Neuronal stem cell (in vitro differentiated cells): ENCODE measurements at regions not wholly inside any gene's neighbourhood (a gene's known extent, or its start where the extent isn't known, plus 50 kb on each side); places are given as distances from the start of the nearest gene placed in this dataset.

Source experiments
- DNase-seq: peaks from one replicate; pipeline ENCODE4 v3.0.0-alpha.2; 2013; ENCODE audit warnings: low spot score
- H2AFZ ChIP-seq: one replicate; pipeline ENCODE4 v1.6.1; 2013; ENCODE audit warnings: mild to moderate bottlenecking, low read length, inconsistent platforms
- H2AK5ac ChIP-seq: 2 replicates; pipeline ENCODE4 v1.6.1; 2013; ENCODE audit warnings: low read depth, mild to moderate bottlenecking, inconsistent platforms, low read length, moderate library complexity, mixed read lengths
- H2BK120ac ChIP-seq: 2 replicates; pipeline ENCODE4 v1.6.1; 2013; ENCODE audit warnings: low read depth, mild to moderate bottlenecking, inconsistent platforms, low read length, moderate library complexity, mixed read lengths
- H2BK12ac ChIP-seq: one replicate; pipeline ENCODE4 v1.6.1; 2013; ENCODE audit warnings: low read length, inconsistent platforms
- H2BK15ac ChIP-seq: 2 replicates; pipeline ENCODE4 v1.6.1; 2013; ENCODE audit warnings: mild to moderate bottlenecking, low read length, inconsistent platforms, mixed read lengths
- H2BK5ac ChIP-seq: one replicate; pipeline ENCODE4 v1.6.1; 2013; ENCODE audit warnings: inconsistent platforms, mild to moderate bottlenecking, low read length, moderate library complexity
- H3K14ac ChIP-seq: one replicate; pipeline ENCODE4 v1.6.1; 2013; ENCODE audit warnings: low read length, inconsistent platforms
- H3K18ac ChIP-seq: 2 replicates; pipeline ENCODE4 v1.6.1; 2013; ENCODE audit warnings: low read length, inconsistent platforms
- H3K23ac ChIP-seq: 2 replicates; pipeline ENCODE4 v1.6.1; 2013; ENCODE audit warnings: low read depth, mild to moderate bottlenecking, mixed read lengths, low read length, inconsistent platforms; ENCODE audit not compliant: poor library complexity
- H3K27ac ChIP-seq: replicated peaks from 3 replicates; pipeline ENCODE4 v1.5.1; 2013; ENCODE audit warnings: low read length, inconsistent platforms
- H3K27me3 ChIP-seq, 3 experiments: 2 replicates each; pipeline ENCODE4 v1.6.1; 2013; ENCODE audit warnings: low read length in 3 of 3, mild to moderate bottlenecking in 2 of 3, inconsistent platforms in 1 of 3, low read depth in 1 of 3, mixed read lengths in 1 of 3, moderate library complexity in 1 of 3; ENCODE audit not compliant: control insufficient read depth in 3 of 3, insufficient read depth in 3 of 3
- H3K36me3 ChIP-seq, 2 donors: replicated peaks in 1 of 2; 2 replicates each; pipeline ENCODE4 v1.6.1; 2013; ENCODE audit warnings: low read length in 2 of 2; ENCODE audit not compliant: control insufficient read depth in 2 of 2, insufficient read depth in 2 of 2
- H3K4ac ChIP-seq: 2 replicates; pipeline ENCODE4 v1.6.1; 2013; ENCODE audit warnings: inconsistent platforms, mild to moderate bottlenecking, low read length, moderate library complexity
- H3K4me1 ChIP-seq, 2 donors: 1 replicate in 1 of 2; 2 replicates in 1 of 2; pipeline ENCODE4 v1.6.1; 2013; ENCODE audit warnings: low read length in 2 of 2, low read depth in 1 of 2; ENCODE audit not compliant: control insufficient read depth in 2 of 2, insufficient read depth in 1 of 2
- H3K4me2 ChIP-seq: one replicate; pipeline ENCODE4 v1.6.1; 2013; ENCODE audit warnings: mild to moderate bottlenecking, low read length, inconsistent platforms; ENCODE audit not compliant: insufficient read depth, poor library complexity, severe bottlenecking
- H3K4me3 ChIP-seq, 2 donors: 2 replicates each; pipeline ENCODE4 v1.5.1; 2013; ENCODE audit warnings: low read length in 2 of 2, mild to moderate bottlenecking in 2 of 2, inconsistent platforms in 1 of 2, moderate library complexity in 1 of 2
- H3K79me1 ChIP-seq: one replicate; pipeline ENCODE4 v1.6.1; 2013; ENCODE audit warnings: low read depth, mild to moderate bottlenecking, inconsistent platforms, low read length, moderate library complexity
- H3K9ac ChIP-seq: one replicate; pipeline ENCODE4 v1.6.1; 2013; ENCODE audit warnings: mild to moderate bottlenecking, low read depth, low read length, inconsistent platforms; ENCODE audit not compliant: poor library complexity
- H3K9me3 ChIP-seq, 2 donors: replicated peaks in 1 of 2; 2 replicates each; pipeline versions ENCODE3 to v1.6.1; 2013; ENCODE audit warnings: low read length in 2 of 2, mild to moderate bottlenecking in 2 of 2, inconsistent platforms in 1 of 2, low read depth in 1 of 2, mixed read lengths in 1 of 2, moderate library complexity in 1 of 2; ENCODE audit not compliant: control insufficient read depth in 2 of 2, insufficient read depth in 1 of 2
- H4K8ac ChIP-seq: one replicate; pipeline ENCODE4 v1.6.1; 2013; ENCODE audit warnings: low read depth, mild to moderate bottlenecking, inconsistent platforms, low read length, moderate library complexity
- H4K91ac ChIP-seq: one replicate; pipeline ENCODE4 v1.6.1; 2013; ENCODE audit warnings: low read length, low read depth, mild to moderate bottlenecking, inconsistent platforms; ENCODE audit not compliant: poor library complexity
- WGBS, 2 donors: extraction: QIAGEN DNeasy Blood & Tissue Kit; methylation state at CpG; one replicate each; pipeline ENCODE4 v1.1.7; 2013; ENCODE audit warnings: missing lambda C conversion rate in 2 of 2, mixed read lengths in 1 of 2; ENCODE audit not compliant: insufficient read length in 2 of 2, insufficient replicate concordance in 1 of 2; ENCODE audit errors: extremely low coverage in 2 of 2; 5-methylcytosine and 5-hydroxymethylcytosine counted together

GRCh38 chr5:123671042-123671441 is 159.1 kb downstream of the CSNK1G3 start:
- H3K18ac ChIP-seq = no peak overlapping the region
- H2AK5ac ChIP-seq = no peak overlapping the region
- H2BK5ac ChIP-seq = no peak overlapping the region
- no peak overlapping the region for H3K4me2 ChIP-seq
- H2BK15ac ChIP-seq = no peak overlapping the region
- no peak overlapping the region for H3K4me3 ChIP-seq
- H3K14ac ChIP-seq = no peak overlapping the region
- H2BK120ac ChIP-seq = no peak overlapping the region
- no peak overlapping the region for H3K23ac ChIP-seq
- H3K27me3 ChIP-seq = no peaks in the 10 kb centered on the region
- H2AFZ ChIP-seq = no peak overlapping the region
- no peaks in the 10 kb centered on the region for H3K36me3 ChIP-seq
- H3K79me1 ChIP-seq = no peaks in the 10 kb centered on the region
- no peak overlapping the region for H2BK12ac ChIP-seq
- peaks cover 0 to 2% of the 10 kb centered on the region in 2 donors for H3K9me3 ChIP-seq
- H3K4me1 ChIP-seq = peaks cover 6 to 10% of the 10 kb centered on the region in 2 donors
- no peak overlapping the region for H3K9ac ChIP-seq
- no CpG with 5 or more reads among the region's 4 CpGs for WGBS, 2 donors
- no peak overlapping the region for H3K27ac ChIP-seq
- H4K8ac ChIP-seq = no peak overlapping the region
- H3K4ac ChIP-seq = no peak overlapping the region
- DNase-seq = peak; percentile 51
- no peak overlapping the region for H4K91ac ChIP-seq
